Adrenal gland (tissue), 5 donors: ENCODE measurements at regions not wholly inside any gene's neighbourhood (a gene's known extent, or its start where the extent isn't known, plus 50 kb on each side); places are given as distances from the start of the nearest gene placed in this dataset.
"Not testable (repeated sequence)": the region's sequence is repeated elsewhere in the genome, so short reads cannot be mapped to it uniquely, and the experiment has no call there.

Source experiments
- POLR2A ChIP-seq, 2 donors: fragments of 450-650 bp; IDR thresholded peaks; one replicate each; pipeline ENCODE4 v1.6.1; 2017; ENCODE audit warnings: antibody characterized with exemption in 2 of 2, mild to moderate bottlenecking in 2 of 2, moderate library complexity in 1 of 2
- TF ChIP-seq, protein P1 (sequence below), 6 experiments: fragments of 450-650 bp in 4 of 6; fragments of 200-600 bp in 2 of 6; sonication (generic) in 1 of 6; IDR thresholded peaks; 1 replicate in 5 of 6; 2 replicates in 1 of 6; pipeline versions ENCODE4 v1.5.1 to v1.8.0; 2016 to 2021; ENCODE audit warnings: antibody characterized with exemption in 6 of 6, mild to moderate bottlenecking in 2 of 6, moderate library complexity in 1 of 6
- donor health status: DM: no; HTN: no; CAD: no.

DNA sequence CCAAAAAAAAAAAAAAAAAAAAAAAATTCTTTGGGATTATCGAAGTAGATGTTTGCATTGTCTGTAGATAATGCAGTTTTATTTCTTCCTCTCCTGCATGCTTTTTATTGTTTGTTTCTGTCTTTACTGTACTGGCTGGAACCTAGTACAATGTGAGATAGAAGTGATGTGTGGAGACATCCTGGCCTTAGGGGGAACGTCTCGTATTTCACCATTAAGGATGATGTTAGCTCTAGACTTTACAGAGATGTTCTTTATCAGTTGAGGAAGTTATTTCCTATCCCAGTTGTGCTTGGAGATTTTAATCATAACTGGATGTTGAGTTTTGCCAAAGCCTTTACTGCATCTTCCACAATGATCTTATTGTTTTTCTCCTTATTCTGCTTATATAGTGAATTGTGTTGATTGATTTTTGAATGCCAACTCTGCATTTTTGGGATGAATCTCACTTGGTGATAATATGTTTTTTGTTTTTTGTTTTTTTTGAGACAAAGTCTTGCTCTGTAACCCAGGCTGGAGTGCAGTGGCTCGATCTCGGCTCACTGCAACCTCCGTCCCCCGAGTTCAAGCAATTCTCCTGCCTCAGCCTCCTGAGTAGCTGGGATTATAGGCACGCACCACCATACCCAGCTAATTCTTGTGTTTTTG is 179.7 kb downstream of the LAT start:
- TF ChIP-seq, protein P1, sequence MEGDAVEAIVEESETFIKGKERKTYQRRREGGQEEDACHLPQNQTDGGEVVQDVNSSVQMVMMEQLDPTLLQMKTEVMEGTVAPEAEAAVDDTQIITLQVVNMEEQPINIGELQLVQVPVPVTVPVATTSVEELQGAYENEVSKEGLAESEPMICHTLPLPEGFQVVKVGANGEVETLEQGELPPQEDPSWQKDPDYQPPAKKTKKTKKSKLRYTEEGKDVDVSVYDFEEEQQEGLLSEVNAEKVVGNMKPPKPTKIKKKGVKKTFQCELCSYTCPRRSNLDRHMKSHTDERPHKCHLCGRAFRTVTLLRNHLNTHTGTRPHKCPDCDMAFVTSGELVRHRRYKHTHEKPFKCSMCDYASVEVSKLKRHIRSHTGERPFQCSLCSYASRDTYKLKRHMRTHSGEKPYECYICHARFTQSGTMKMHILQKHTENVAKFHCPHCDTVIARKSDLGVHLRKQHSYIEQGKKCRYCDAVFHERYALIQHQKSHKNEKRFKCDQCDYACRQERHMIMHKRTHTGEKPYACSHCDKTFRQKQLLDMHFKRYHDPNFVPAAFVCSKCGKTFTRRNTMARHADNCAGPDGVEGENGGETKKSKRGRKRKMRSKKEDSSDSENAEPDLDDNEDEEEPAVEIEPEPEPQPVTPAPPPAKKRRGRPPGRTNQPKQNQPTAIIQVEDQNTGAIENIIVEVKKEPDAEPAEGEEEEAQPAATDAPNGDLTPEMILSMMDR (IDR thresholded peaks at IDR 0.05): not testable (repeated sequence)
- not testable (repeated sequence) for TF ChIP-seq POLR2A (IDR thresholded peaks at IDR 0.05)
